Stimulated activated CD8-positive, alpha-beta memory T cell treated with anti-CD3 and anti-CD28 coated beads, Interleukin-7, amount 100 ng/mL, for 24 hours (primary cell): ENCODE measurements at regions not wholly inside any gene's neighbourhood (a gene's known extent, or its start where the extent isn't known, plus 50 kb on each side); places are given as distances from the start of the nearest gene placed in this dataset.
"Not testable (repeated sequence)": the region's sequence is repeated elsewhere in the genome, so short reads cannot be mapped to it uniquely, and the experiment has no call there.

Experiments used
- DNase-seq: peaks from one replicate; pipeline ENCODE4 v3.0.0-alpha.2; 2020; ENCODE audit warnings: low read depth

GRCh38 chr3:170705131-170705530 lies 119.3 kb upstream of the SLC7A14 start:
- DNase-seq, result no peak

- no peak for DNase-seq
Measured at GRCh38 chr3:170703121-170703588, 117.3 kb upstream of the SLC7A14 start.

- DNase-seq, result no peak
Measured at GRCh38 chr3:170701696-170702678, 116.1 kb upstream of the SLC7A14 start.

- DNase-seq, result no peak
Measured at GRCh38 chr3:170700054-170700404, 114.2 kb upstream of the SLC7A14 start.

GRCh38 chr3:170699158-170700053 lies 113.5 kb upstream of the SLC7A14 start:
- DNase-seq, result no peak

GRCh38 chr3:170697908-170698307 lies 112.0 kb upstream of the SLC7A14 start:
- DNase-seq, result no peak

- no peak for DNase-seq
Measured at GRCh38 chr3:170697131-170697530, 111.3 kb upstream of the SLC7A14 start.

- DNase-seq, result no peak
Measured at GRCh38 chr3:170695486-170696064, 109.7 kb upstream of the SLC7A14 start.

GRCh38 chr3:170692720-170693119 lies 106.8 kb upstream of the SLC7A14 start:
- DNase-seq, result no peak

- no peak for DNase-seq
Measured at GRCh38 chr3:170690661-170690981, 104.7 kb upstream of the SLC7A14 start.

GRCh38 chr3:170689893-170690660 lies 104.2 kb upstream of the SLC7A14 start:
- DNase-seq, result peak; percentile 18

- no peak for DNase-seq
Measured at GRCh38 chr3:170689296-170689829, 103.5 kb upstream of the SLC7A14 start.

GRCh38 chr3:170688222-170688621 lies 102.3 kb upstream of the SLC7A14 start:
- not testable (repeated sequence) for DNase-seq

- no peak for DNase-seq
Measured at GRCh38 chr3:170680593-170680992, 94.7 kb upstream of the SLC7A14 start.

GRCh38 chr3:170679190-170679589 lies 93.3 kb upstream of the SLC7A14 start:
- no peak for DNase-seq

GRCh38 chr3:170670504-170670903 lies 84.6 kb upstream of the SLC7A14 start:
- DNase-seq, result no peak

GRCh38 chr3:170662986-170663385 lies 77.1 kb upstream of the SLC7A14 start:
- not testable (repeated sequence) for DNase-seq

GRCh38 chr3:170660139-170660538 lies 74.3 kb upstream of the SLC7A14 start:
- no peak for DNase-seq

- no peak for DNase-seq
Measured at GRCh38 chr3:170657312-170657711, 71.4 kb upstream of the SLC7A14 start.

- DNase-seq, result no peak
Measured at GRCh38 chr3:170656284-170656683, 70.4 kb upstream of the SLC7A14 start.

- DNase-seq, result no peak
Measured at GRCh38 chr3:170653801-170654200, 67.9 kb upstream of the SLC7A14 start.
